SIG-M5 treated with dmso at 0.1 percent for 504 hours (cell line): ENCODE measurements at regions not wholly inside any gene's neighbourhood (a gene's known extent, or its start where the extent isn't known, plus 50 kb on each side); places are given as distances from the start of the nearest gene placed in this dataset.
"Not testable (repeated sequence)": the region's sequence is repeated elsewhere in the genome, so short reads cannot be mapped to it uniquely, and the experiment has no call there.

Experiments used
- DNase-seq: peaks from one replicate; lab custom pipeline; 2025; ENCODE audit not compliant: unreplicated experiment; lab: John Stamatoyannopoulos, UW

- peak; percentile 15 for DNase-seq
Measured at GRCh38 chr4:95898226-95898625, 58.3 kb downstream of the PDHA2 start.

GRCh38 chr4:95909211-95909610, 69.3 kb downstream of the PDHA2 start:
- DNase-seq, result no peak

DNA sequence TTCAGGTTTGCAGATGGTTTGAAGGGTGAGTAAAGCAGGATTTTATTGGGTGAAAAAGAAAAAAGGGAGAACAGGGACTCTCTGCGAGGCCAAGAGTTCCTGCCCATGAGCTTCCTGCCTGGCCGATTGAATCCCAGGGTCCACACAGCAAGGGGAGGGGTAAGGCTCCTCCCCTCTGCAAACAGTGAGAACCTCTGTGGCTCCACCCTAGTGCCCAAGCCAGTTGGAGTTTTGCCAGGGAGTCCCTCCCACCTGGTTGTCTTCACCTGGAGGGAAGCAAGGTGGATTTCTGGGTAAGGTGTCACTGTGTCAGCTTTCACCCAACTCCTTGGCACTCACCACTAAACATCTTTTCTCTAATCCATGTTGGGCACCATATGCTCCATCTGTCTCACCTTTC, 70.9 kb downstream of the PDHA2 start:
- no peak for DNase-seq

- no peak for DNase-seq
Measured at GRCh38 chr4:95921470-95921869, 81.6 kb downstream of the PDHA2 start.

- DNase-seq, result no peak
Measured at GRCh38 chr4:95929448-95930064, 89.7 kb downstream of the PDHA2 start.

DNA sequence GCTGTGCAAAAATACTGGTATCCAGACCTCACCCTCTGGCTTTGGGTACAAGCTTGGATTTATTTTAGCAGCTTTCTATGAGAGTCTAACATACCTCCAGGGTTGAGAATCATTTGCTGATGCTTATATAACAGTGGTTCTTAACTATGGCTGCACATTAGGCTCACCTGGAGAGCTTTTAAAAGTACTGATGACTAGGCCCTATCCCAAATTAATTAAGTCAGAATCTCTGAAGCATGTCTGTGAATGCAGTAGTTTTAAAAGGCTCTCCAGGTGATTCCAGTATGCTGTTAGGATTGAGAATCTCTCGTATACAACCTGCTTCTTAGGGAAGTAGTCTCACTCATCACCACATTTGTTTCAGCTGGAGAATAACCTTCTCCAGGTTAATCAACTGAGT, 99.2 kb downstream of the PDHA2 start:
- DNase-seq, result no peak

DNA sequence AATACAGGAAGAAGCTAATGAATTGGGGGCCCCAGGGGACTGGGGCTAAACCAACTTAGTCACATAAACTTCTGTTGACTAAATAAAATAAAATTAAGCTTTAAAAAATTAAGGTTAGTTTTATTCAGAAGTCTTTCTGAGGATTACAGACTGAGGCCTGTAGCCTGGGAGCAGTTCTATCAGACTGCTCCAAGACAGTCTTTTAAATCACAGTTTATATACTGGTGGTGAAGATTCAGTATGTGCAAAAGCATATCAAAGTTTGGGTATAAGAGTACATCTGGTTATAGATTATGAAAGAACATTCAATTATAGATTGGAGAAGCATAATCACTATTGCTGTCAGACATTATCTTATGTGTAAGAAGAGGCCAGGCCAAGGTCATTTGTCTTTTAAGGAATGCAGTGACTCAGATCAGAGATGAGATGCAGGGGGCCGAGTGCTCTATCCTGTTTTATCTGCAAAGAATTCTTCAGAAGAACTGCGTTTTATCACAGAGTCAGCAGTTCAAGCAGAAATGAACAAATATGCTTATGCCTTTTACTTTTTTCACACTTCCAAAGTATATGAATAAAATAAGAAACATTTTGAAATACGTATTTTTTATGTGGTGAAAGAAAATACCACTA, 109.4 kb downstream of the PDHA2 start:
- DNase-seq, result no peak

GRCh38 chr4:95949808-95950207, 109.9 kb downstream of the PDHA2 start:
- DNase-seq, result no peak

- DNase-seq, result not testable (repeated sequence)
Measured at GRCh38 chr4:95952538-95952937, 112.6 kb downstream of the PDHA2 start.

- DNase-seq, result no peak
Measured at GRCh38 chr4:95956094-95956493, 116.2 kb downstream of the PDHA2 start.

DNA sequence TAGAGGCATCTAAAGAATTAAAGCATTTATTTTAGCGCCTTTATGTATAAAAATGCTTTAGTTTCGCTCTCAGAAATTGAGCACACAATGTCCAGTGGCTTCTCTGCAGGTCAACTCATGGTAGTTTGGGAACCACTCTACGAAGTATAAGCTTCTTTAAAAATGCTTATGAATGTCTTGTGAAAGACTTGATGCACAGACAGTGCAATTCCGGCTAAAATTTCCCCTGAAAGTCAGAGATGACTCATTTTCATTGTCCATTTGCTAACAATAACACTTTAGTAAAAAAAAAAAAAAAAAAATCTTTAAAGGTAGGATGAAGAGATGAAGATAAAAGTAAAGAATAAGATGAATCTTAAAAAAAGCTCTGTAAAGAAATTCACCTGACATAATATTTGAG, 117.2 kb downstream of the PDHA2 start:
- no peak for DNase-seq

GRCh38 chr4:95957759-95958158, 117.9 kb downstream of the PDHA2 start:
- DNase-seq, result no peak

DNA sequence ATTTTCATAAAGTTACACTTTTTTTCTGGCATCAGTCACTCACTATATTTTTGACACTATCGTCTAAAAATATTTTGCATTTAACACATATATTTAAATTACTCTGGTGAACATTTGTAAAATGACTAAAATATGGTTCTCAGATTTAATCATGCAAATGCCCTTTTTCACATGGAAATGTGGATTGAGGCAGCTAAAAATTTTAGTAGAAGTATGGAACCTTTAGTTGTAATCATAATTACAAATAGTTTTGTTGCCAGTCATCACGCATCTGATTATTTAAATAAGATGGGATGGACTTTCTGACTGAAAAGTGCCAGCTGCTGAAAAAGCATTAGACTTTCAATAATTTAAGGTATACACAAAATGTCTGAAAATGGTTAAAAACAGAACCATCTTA, 119.3 kb downstream of the PDHA2 start:
- DNase-seq, result no peak

GRCh38 chr4:95959633-95960032, 119.7 kb downstream of the PDHA2 start:
- DNase-seq, result no peak

- DNase-seq, result no peak
Measured at GRCh38 chr4:95963456-95963855, 123.6 kb downstream of the PDHA2 start.

- no peak for DNase-seq
Measured at GRCh38 chr4:95979961-95980876, 140.3 kb downstream of the PDHA2 start.

DNA sequence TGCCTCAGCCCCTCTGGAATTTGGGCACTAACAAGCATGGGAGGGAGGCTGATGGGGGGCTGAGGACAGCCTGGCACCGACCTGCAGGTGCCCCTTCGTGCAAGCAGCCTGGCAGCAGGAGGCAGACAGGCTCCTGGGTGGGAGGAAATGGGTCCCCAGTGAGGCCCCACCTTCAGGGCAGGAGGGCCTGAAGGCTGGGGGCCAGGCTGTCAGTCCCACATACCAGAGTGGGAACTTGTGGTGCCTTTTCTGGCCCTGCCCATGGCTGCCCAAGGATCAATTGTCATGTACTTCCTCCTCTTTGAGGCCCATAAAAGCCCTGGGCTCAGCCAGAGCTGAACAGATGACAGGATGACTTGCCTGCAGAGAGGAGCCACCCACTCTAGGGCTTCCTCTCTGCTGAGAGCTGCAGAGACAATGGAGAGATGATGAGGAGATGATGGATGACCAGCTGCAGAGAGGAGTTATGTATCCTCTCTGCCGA, 141.0 kb downstream of the PDHA2 start:
- DNase-seq, result no peak

DNA sequence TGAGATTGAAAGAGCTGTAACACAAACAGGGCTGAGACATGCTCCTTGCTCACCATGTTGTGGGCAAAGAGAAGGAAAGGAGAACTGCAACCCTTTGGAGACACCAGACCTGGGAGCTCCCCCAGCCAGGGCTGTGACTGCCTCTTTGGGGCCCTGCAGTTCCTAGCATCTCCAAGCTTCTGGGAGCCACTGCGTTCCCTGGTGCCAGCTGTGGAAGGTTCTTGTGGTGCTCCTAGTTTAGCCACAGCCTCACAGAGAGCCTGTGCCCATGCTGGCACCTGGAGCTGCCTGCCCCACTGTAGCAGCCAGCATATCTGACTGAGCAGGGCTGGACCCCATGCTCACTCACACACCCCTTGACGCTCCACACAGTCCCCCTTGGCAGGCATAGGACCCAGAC, 141.7 kb downstream of the PDHA2 start:
- no peak for DNase-seq

- no peak for DNase-seq
Measured at GRCh38 chr4:95982516-95982915, 142.6 kb downstream of the PDHA2 start.

GRCh38 chr4:95984081-95984480, 144.2 kb downstream of the PDHA2 start:
- no peak for DNase-seq

GRCh38 chr4:95985051-95985450, 145.2 kb downstream of the PDHA2 start:
- no peak for DNase-seq
